Peyer's patch (tissue), 4 donors: ENCODE measurements at regions not wholly inside any gene's neighbourhood (a gene's known extent, or its start where the extent isn't known, plus 50 kb on each side); places are given as distances from the start of the nearest gene placed in this dataset.

ENCODE experiments used
- CTCF ChIP-seq, 6 experiments: fragments of 450-650 bp in 4 of 6; fragments of 200-600 bp in 2 of 6; sonication (generic) in 1 of 6; IDR thresholded peaks; one replicate each; pipeline ENCODE4 v1.5.1; 2017 to 2019; ENCODE audit warnings: antibody characterized with exemption in 6 of 6, mild to moderate bottlenecking in 3 of 6, moderate library complexity in 1 of 6
- POLR2A ChIP-seq, 2 donors: fragments of 450-650 bp; IDR thresholded peaks; one replicate each; pipeline ENCODE4 v1.5.1; 2017; ENCODE audit warnings: antibody characterized with exemption in 2 of 2, mild to moderate bottlenecking in 2 of 2, moderate library complexity in 2 of 2

GRCh38 chr1:4121834-4122512 is 221.9 kb upstream of the C1orf174 start:
- TF ChIP-seq POLR2A (IDR thresholded peaks at IDR 0.05) = no peak
- no peak for TF ChIP-seq CTCF (IDR thresholded peaks at IDR 0.05)
